ENCODE measurements at regions not wholly inside any gene's neighbourhood (a gene's known extent, or its start where the extent isn't known, plus 50 kb on each side); places are given as distances from the start of the nearest gene placed in this dataset.
"Not testable (repeated sequence)": the region's sequence is repeated elsewhere in the genome, so short reads cannot be mapped to it uniquely, and the experiment has no call there.

- not testable (repeated sequence) for DNase-seq (ENCODE audit: low spot score); ATAC-seq
Observed at GRCh38 chr15:88965097-88965496, 51.9 kb upstream of the MFGE8 start.

DNA sequence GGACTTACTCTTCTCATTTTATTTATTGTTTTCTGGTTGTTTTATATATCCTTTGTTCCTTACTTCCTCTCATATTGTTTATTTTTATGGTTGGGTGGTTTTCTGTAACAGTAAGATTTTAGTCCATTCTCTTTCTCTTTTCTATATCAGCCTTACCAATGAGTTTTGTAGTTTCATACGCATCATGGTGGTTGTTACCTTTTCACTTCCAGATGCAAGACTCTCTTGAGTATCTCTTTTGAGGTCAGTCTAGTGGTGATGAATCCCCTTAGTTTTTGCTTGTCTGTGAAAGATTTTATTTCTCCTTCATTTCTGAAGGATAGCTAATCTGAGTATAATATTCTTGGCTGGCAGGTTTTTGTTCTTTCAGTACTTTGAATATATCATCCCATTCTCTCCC, 57.1 kb upstream of the MFGE8 start:
- no peak for ATAC-seq

GRCh38 chr15:88974392-88974791, 61.2 kb upstream of the MFGE8 start:
- DNase-seq (ENCODE audit: low spot score) (no peak), ATAC-seq (no peak)

More for the DNA sequence above, 57.1 kb upstream of the MFGE8 start:
- DNase-seq (ENCODE audit: low spot score): no peak

DNA sequence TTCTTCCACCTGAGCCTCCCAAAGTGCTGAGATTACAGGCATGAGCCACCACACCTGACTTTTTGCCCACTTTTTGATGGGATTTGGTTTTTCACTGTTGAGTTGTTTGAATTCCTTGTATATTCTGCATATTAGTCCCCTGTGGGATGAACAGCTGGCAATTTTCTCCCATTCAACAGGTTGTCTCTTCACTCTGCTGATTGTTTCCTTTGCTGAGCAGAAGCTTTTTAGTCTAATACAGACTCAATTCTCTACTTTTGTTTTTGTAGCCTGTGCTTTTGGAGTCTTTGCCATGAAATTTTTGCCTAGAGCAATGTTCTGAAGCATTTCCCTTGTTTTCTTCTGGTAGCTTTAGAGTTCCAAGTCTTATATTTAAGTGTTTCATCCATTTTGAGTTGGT, 62.7 kb upstream of the MFGE8 start:
- DNase-seq (ENCODE audit: low spot score): no peak
- no peak for ATAC-seq

GRCh38 chr15:88976656-88977055, 63.5 kb upstream of the MFGE8 start:
- ATAC-seq: no peak
- no peak for DNase-seq (ENCODE audit: low spot score)

DNA sequence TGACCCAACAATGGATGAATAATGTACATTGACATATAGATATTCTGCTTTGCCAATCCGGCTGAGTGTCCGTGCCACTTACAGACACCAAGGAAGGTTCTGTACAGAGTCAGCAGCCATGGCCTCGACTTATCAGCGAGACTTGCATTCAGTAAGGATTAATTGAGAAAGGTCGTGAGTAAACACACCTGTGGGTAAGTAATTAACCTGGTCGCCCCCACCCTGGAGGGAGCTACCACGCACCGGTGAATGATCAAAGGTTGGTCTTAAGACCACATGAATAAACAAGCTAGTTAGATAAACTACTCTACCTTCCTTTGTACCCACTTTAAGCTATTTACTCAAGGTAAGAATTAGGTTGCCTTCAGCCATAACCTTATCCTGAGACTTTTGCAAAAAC, 66.5 kb upstream of the MFGE8 start:
- DNase-seq (ENCODE audit: low spot score): no peak
- no peak for ATAC-seq

GRCh38 chr15:88980498-88980897, 67.3 kb upstream of the MFGE8 start:
- DNase-seq (ENCODE audit: low spot score): no peak
- no peak for ATAC-seq

DNA sequence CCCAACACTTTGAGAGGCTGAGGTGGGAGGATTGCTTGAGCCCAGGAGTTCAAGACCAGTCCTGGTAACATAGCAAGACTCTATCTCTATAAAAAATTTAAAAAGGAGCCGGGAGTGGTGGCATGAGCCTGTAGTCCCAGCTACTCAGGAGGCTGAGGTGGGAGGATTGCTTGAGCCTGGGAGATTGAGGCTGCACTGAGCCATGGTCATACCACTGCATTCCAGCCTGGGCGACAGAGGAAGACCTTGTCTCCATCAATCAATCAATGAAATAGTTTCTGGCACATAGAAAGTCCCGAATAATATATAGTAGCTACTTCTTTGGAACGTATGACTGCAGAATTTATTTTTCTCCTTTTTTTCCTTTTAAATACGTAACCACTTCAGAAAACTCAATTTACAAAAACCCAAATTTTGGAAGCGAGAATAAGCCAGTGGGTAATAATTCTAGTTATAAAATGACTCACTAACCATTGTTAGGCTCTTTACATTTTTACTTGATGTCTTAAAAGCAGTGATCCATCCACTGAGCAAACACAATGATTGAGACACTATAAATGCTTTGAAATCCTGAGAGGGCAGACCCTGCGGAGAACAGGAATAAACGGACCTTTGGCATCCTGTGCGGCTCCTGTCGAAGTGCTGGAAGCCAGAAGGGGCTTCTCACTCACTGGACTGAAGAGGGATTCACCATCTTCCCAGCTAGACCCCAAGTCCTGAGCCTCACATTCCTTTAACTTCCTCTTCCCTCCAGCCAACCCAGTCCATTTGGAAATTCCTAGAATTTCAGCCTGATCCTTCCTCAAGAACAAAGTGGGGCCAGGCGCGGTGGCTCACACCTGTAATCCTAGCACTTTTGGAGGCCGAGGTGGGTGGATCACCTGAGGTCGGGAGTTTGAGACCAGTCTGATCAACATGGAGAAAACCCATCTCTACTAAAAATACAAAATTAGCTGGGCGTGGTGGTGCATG, 68.4 kb upstream of the MFGE8 start:
- no peak for DNase-seq (ENCODE audit: low spot score)
- no peak for ATAC-seq

- ATAC-seq (no peak), DNase-seq (ENCODE audit: low spot score) (no peak)
Observed at GRCh38 chr15:88982304-88982945, 69.2 kb upstream of the MFGE8 start.

GRCh38 chr15:88982946-88983342, 69.8 kb upstream of the MFGE8 start:
- DNase-seq (ENCODE audit: low spot score) (no peak), ATAC-seq (no peak)

GRCh38 chr15:88983861-88984429, 70.8 kb upstream of the MFGE8 start:
- ATAC-seq (no peak), DNase-seq (ENCODE audit: low spot score) (no peak)

- DNase-seq (ENCODE audit: low spot score): no peak
Observed at GRCh38 chr15:88985547-88986393, 72.6 kb upstream of the MFGE8 start.

DNA sequence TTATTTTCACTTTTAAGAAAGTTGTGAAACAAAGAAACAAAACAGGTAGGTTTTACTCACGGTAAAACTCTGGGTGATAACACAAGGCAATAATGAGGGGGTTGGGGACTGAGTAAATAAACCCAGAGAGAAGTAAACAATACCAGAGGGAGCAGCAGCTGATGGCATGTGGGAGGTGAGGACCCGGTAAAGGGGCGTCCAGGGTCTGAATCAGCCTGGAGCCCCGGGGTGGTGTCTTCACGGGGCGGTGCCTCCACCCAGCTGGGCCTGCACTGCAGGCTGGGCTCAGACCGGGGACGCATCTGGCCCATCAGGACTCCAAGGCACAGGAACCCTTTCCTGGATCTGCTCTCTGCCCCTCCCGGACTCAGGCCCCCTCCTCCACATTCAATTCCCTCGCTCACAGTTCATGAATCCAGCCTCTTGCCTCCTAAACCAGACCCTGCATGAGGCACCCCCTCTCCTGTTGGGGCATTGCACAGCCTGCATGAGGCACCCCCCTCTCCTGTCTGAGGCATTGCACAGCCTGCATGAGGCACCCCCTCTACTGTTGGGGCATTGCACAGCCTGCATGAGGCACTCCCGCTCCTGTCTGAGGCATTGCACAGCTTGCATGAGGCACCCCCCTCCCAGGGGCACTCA, 73.9 kb upstream of the MFGE8 start:
- ATAC-seq (no peak), DNase-seq (ENCODE audit: low spot score) (no peak)

More at GRCh38 chr15:88985547-88986393, 72.6 kb upstream of the MFGE8 start:
- ATAC-seq: no peak

DNA sequence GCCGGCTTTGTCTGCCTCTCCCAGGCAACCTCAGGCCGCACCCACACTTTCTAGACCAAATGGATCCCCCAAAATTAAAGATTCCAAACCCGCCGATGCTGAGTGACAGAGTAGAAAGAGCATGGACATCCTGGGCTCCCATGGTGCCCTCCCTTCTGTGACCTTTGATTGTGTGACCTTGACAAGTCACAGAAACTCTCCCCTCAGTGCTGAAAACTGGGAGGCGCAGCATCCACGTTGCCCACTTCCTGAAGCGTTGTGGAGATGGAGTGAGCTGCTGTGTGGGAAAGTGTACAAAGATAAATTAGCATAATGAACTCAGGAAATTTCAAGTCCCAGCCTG, 74.4 kb upstream of the MFGE8 start:
- no peak for ATAC-seq
- no peak for DNase-seq (ENCODE audit: low spot score)

DNA sequence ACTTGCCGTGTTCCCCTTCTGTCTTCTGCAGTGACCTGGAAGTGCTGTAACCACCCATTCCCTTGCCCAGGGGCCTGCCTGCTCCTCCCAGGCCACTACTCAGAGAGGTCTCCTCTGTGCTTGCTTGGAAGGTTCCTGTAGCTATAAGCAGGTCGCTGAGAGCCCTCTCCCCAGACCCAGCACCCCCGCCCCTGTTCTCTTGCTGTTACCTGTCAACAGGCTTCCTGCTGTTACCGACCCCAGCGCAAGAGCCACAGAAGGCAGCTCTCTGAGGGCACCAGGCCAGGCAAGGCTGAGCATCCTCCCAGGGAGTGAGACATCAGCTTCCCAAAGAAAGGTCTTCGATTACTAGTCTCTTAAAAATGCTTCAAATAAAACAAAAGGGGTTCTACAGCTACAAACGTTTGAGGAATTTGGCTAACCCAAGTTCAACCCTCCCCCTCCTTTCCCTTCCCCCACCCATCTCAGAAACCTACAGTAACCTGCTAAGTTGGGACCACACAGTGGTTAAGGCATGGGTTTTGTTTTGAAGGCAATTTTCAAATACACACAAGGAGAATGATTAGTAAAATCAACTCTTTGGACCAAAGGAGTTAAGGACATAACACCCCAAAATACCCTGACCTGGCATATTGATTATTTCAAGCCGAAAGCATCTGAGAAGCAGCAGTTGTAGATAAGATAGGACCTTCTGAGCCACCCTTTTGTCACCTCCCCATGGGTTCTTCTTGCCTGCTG, 74.9 kb upstream of the MFGE8 start:
- ATAC-seq: no peak
- no peak for DNase-seq (ENCODE audit: low spot score)

DNA sequence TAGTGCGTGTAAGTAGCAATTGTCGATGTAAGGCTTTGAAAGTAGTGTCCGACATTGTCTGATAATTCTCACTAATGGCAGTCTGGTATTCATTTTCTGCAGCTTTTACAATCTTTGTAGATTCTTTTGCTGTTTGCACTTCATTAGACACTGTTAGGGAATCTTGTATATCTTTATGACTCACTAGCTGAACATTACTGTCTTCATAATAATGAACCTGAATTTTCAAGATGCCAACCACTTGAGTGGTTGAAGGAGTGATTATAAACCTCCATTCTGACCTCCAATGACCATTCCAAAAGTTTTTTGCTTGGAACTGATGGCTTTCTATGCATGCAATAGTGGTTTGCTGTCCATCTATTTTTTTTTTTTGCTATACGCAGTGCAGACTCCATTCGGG, 76.4 kb upstream of the MFGE8 start:
- no peak for DNase-seq (ENCODE audit: low spot score)
- ATAC-seq: no peak

DNA sequence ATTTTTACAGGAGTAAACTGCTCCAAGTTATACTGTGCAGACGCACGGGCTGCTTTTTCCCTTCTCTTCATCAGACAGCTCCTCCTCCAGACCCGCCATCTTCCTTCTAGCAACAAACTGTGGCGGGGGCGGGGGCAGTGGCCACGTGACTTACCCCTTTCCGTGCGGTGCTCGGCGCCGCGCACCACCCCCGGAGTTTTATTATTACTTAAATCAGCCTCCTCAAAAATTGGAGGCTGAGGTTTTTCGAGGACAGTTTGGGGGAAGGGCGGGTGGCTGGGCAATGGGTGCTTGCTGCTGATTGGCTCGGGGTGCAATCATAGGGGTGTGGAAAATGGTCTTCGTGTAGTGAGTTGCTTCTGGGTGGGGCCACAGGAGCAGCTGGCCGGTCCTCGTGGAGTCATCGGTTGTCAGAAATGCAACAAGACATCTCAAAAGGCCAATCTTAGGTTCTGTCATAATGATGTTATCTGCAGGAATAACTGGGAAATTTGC, 77.1 kb upstream of the MFGE8 start:
- no peak for DNase-seq (ENCODE audit: low spot score)
- no peak for ATAC-seq

DNA sequence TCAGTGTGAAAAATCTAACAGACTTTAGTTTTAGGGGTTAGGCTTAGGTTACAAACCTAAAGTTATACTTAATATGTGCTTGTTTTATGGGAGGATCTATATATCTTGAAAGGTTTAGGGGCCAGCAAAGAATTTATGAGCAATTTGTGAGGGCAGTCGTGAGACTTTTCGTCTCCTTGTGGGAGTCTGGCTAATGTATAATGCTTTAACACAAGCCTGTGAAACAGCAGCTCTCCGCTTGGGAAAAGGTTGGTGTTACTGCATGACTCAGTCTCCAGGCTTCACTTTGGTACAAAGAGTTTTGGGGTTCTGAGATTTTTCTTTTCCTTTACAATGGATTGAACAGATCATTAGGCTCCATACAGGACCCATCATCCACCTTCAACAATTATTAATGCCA, 79.0 kb upstream of the MFGE8 start:
- no peak for ATAC-seq
- DNase-seq (ENCODE audit: low spot score): no peak

- DNase-seq (ENCODE audit: low spot score): no peak
- ATAC-seq: no peak
Observed at GRCh38 chr15:88992912-88993376, 79.8 kb upstream of the MFGE8 start.

DNA sequence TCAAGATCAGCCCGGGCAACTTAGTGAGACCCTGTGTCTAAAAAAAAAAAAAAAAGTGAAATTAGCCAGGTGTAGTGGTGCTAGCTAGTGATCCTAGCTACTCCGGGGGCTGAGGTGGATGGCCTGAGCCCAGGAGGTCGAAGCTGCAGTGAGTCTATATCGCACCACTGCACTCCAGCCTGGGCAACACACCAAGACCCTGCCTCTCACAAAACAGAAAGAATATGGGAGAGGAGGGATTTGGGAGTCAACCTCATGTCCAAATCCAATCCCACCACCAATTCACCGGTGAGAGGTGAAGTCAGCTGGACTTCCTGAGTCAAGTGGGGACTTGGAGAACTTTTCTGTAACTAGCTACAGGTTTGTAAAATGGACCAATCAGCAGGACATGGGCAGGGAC, 80.5 kb upstream of the MFGE8 start:
- no peak for ATAC-seq
- no peak for DNase-seq (ENCODE audit: low spot score)
